ENCODE measurements at regions not wholly inside any gene's neighbourhood (a gene's known extent, or its start where the extent isn't known, plus 50 kb on each side); places are given as distances from the start of the nearest gene placed in this dataset.

GRCh38 chr2:66324356-66324755 lies 110.6 kb upstream of the MEIS1 start:
- no peak for TF ChIP-seq MAX (IDR thresholded peaks at IDR 0.05; ENCODE audit: low read depth, low read length)
- no peak for TF ChIP-seq MYC (IDR thresholded peaks at IDR 0.05; ENCODE audit: low read depth, low read length)
- TF ChIP-seq POLR2A (IDR thresholded peaks at IDR 0.05; ENCODE audit: extremely low read depth, insufficient read length), result no peak
- no peak for TF ChIP-seq CTCF (IDR thresholded peaks at IDR 0.05; ENCODE audit: low read depth, low read length)
- no peak for DNase-seq (ENCODE audit: low read depth)
- no peak overlapping the region for H3K4me3 ChIP-seq (ENCODE audit: low read depth, low read length)

- H3K4me3 ChIP-seq (ENCODE audit: low read depth, low read length), result no peak overlapping the region
- TF ChIP-seq MYC (IDR thresholded peaks at IDR 0.05; ENCODE audit: low read depth, low read length) (no peak), CTCF (IDR thresholded peaks at IDR 0.05; ENCODE audit: low read depth, low read length) (no peak), MAX (IDR thresholded peaks at IDR 0.05; ENCODE audit: low read depth, low read length) (no peak), POLR2A (IDR thresholded peaks at IDR 0.05; ENCODE audit: extremely low read depth, insufficient read length) (no peak)
- no peak for DNase-seq (ENCODE audit: low read depth)
These were observed 111.5 kb upstream of the MEIS1 start for GRCh38 chr2:66323406-66323805.

- no peak for DNase-seq (ENCODE audit: low read depth)
- TF ChIP-seq POLR2A (IDR thresholded peaks at IDR 0.05; ENCODE audit: extremely low read depth, insufficient read length) (no peak), MYC (IDR thresholded peaks at IDR 0.05; ENCODE audit: low read depth, low read length) (no peak), CTCF (IDR thresholded peaks at IDR 0.05; ENCODE audit: low read depth, low read length) (no peak), MAX (IDR thresholded peaks at IDR 0.05; ENCODE audit: low read depth, low read length) (no peak)
- H3K4me3 ChIP-seq (ENCODE audit: low read depth, low read length), result no peak overlapping the region
These were observed 112.2 kb upstream of the MEIS1 start for GRCh38 chr2:66322506-66323260.

- TF ChIP-seq POLR2A (IDR thresholded peaks at IDR 0.05; ENCODE audit: extremely low read depth, insufficient read length) (no peak), MAX (IDR thresholded peaks at IDR 0.05; ENCODE audit: low read depth, low read length) (no peak), MYC (IDR thresholded peaks at IDR 0.05; ENCODE audit: low read depth, low read length) (no peak), CTCF (IDR thresholded peaks at IDR 0.05; ENCODE audit: low read depth, low read length) (no peak)
These were observed 116.8 kb upstream of the MEIS1 start for GRCh38 chr2:66318009-66318561.

GRCh38 chr2:66317268-66317890 lies 117.5 kb upstream of the MEIS1 start:
- no peak for DNase-seq (ENCODE audit: low read depth)
- TF ChIP-seq POLR2A (IDR thresholded peaks at IDR 0.05; ENCODE audit: extremely low read depth, insufficient read length) (no peak), MAX (IDR thresholded peaks at IDR 0.05; ENCODE audit: low read depth, low read length) (no peak)
- H3K4me3 ChIP-seq (ENCODE audit: low read depth, low read length), result no peak overlapping the region

More at GRCh38 chr2:66318009-66318561, 116.8 kb upstream of the MEIS1 start:
- H3K4me3 ChIP-seq (ENCODE audit: low read depth, low read length), result no peak overlapping the region
- DNase-seq (ENCODE audit: low read depth), result no peak

- no peak overlapping the region for H3K4me3 ChIP-seq (ENCODE audit: low read depth, low read length)
- DNase-seq (ENCODE audit: low read depth), result no peak
- TF ChIP-seq MAX (IDR thresholded peaks at IDR 0.05; ENCODE audit: low read depth, low read length), result no peak
- TF ChIP-seq POLR2A (IDR thresholded peaks at IDR 0.05; ENCODE audit: extremely low read depth, insufficient read length), result no peak
- TF ChIP-seq MYC (IDR thresholded peaks at IDR 0.05; ENCODE audit: low read depth, low read length), result no peak
- no peak for TF ChIP-seq CTCF (IDR thresholded peaks at IDR 0.05; ENCODE audit: low read depth, low read length)
These were observed 128.4 kb upstream of the MEIS1 start for GRCh38 chr2:66306483-66306882.

All from NB4 (cell line).